AG04450 (cell line): ENCODE measurements at regions not wholly inside any gene's neighbourhood (a gene's known extent, or its start where the extent isn't known, plus 50 kb on each side); places are given as distances from the start of the nearest gene placed in this dataset.

Experiments
- CTCF ChIA-PET: fragments of 300-600, 350-600 bp; formaldehyde crosslinking; extraction: SDS; loops from one replicate; lab custom pipeline; 2022; ENCODE audit warnings: antibody characterized with exemption, inconsistent platforms; lab: Charles Lee
- POLR2A ChIA-PET: fragments of 350-600 bp; formaldehyde crosslinking; extraction: SDS; loops from one replicate; lab custom pipeline; 2021; ENCODE audit warnings: antibody characterized with exemption, inconsistent platforms; lab: Yijun Ruan, JAX
- DNase-seq: peaks from one replicate; pipeline ENCODE4 v3.0.0-alpha.2; 2011; ENCODE audit warnings: low read depth, low spot score
- H3K27ac ChIP-seq: one replicate; pipeline ENCODE4 v1.5.1; 2012; ENCODE audit warnings: low read depth, low read length, control low read depth
- H3K27me3 ChIP-seq: one replicate; pipeline ENCODE4 v1.6.0; 2012; ENCODE audit warnings: low read length; ENCODE audit not compliant: control insufficient read depth, insufficient read depth
- H3K4me3 ChIP-seq: 2 replicates; pipeline ENCODE4 v1.5.1; 2011; ENCODE audit warnings: mild to moderate bottlenecking, low read depth, low read length, control low read depth
- H3K9me3 ChIP-seq: 2 replicates; pipeline ENCODE4 v1.5.1; 2012; ENCODE audit warnings: low read length; ENCODE audit not compliant: control insufficient read depth, insufficient read depth
- TF ChIP-seq, protein P1 (sequence below): IDR thresholded peaks from 2 replicates; pipeline ENCODE4 v1.5.1; 2011; ENCODE audit warnings: low read depth, low read length, control low read depth, inconsistent platforms

DNA sequence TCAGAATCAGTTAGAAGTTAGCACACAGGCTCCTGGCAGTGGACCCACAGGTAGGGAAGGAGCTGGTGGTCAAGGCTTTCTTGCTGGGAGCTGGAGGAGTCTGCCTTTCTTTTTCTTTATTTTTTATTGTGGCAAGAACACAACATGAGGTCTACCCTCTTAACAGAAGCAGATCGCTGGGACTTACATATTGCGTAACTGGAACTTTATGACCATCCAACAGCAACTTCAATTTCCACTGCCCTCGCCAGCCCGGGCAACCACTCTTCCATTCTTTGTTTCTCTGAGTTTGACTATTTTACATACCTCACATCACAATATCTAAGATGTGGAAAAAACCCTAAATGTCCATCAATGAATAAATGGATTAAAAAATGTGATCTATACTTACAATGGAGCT is 147.8 kb upstream of the AJAP1 start:
- H3K27me3 ChIP-seq = no peaks in the 10 kb centered on the region
- no peak for DNase-seq
- ChIA-PET CTCF (no interaction called here), POLR2A (no interaction called here)
- TF ChIP-seq, protein P1, sequence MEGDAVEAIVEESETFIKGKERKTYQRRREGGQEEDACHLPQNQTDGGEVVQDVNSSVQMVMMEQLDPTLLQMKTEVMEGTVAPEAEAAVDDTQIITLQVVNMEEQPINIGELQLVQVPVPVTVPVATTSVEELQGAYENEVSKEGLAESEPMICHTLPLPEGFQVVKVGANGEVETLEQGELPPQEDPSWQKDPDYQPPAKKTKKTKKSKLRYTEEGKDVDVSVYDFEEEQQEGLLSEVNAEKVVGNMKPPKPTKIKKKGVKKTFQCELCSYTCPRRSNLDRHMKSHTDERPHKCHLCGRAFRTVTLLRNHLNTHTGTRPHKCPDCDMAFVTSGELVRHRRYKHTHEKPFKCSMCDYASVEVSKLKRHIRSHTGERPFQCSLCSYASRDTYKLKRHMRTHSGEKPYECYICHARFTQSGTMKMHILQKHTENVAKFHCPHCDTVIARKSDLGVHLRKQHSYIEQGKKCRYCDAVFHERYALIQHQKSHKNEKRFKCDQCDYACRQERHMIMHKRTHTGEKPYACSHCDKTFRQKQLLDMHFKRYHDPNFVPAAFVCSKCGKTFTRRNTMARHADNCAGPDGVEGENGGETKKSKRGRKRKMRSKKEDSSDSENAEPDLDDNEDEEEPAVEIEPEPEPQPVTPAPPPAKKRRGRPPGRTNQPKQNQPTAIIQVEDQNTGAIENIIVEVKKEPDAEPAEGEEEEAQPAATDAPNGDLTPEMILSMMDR = no peak
- H3K27ac ChIP-seq = no peak overlapping the region
- H3K9me3 ChIP-seq = peaks cover 80% of the 10 kb centered on the region
- H3K4me3 ChIP-seq = no peak overlapping the region

- CTCF ChIA-PET = no interaction called here
Measured at GRCh38 chr1:4509206-4509605, 145.2 kb upstream of the AJAP1 start.

GRCh38 chr1:4510276-4510691 is 144.1 kb upstream of the AJAP1 start:
- Histone ChIP-seq H3K27me3 (no peaks in the 10 kb centered on the region), H3K27ac (no peak overlapping the region), H3K9me3 (peaks cover 84% of the 10 kb centered on the region), H3K4me3 (no peak overlapping the region)
- ChIA-PET CTCF (no interaction called here), POLR2A (no interaction called here)
- no peak for DNase-seq
- TF ChIP-seq, protein P1 = no peak

More at GRCh38 chr1:4509206-4509605, 145.2 kb upstream of the AJAP1 start:
- H3K9me3 ChIP-seq = peaks cover 82% of the 10 kb centered on the region
- no peak for DNase-seq
- H3K27me3 ChIP-seq = no peaks in the 10 kb centered on the region
- TF ChIP-seq, protein P1 = no peak
- H3K4me3 ChIP-seq = no peak overlapping the region
- POLR2A ChIA-PET = no interaction called here
- H3K27ac ChIP-seq = no peak overlapping the region

GRCh38 chr1:4511374-4511773 is 143.0 kb upstream of the AJAP1 start:
- H3K9me3 ChIP-seq = peaks cover 84% of the 10 kb centered on the region
- DNase-seq = no peak
- no peaks in the 10 kb centered on the region for H3K27me3 ChIP-seq
- CTCF ChIA-PET = no interaction called here
- TF ChIP-seq, protein P1 = no peak
- no peak overlapping the region for H3K4me3 ChIP-seq
- no peak overlapping the region for H3K27ac ChIP-seq
- POLR2A ChIA-PET = no interaction called here

- POLR2A ChIA-PET = no interaction called here
- no peak overlapping the region for H3K4me3 ChIP-seq
- DNase-seq = no peak
- H3K27ac ChIP-seq = no peak overlapping the region
- H3K27me3 ChIP-seq = no peaks in the 10 kb centered on the region
- H3K9me3 ChIP-seq = peaks cover 89% of the 10 kb centered on the region
- CTCF ChIA-PET = no interaction called here
- TF ChIP-seq, protein P1 = no peak
Measured at GRCh38 chr1:4512636-4513035, 141.8 kb upstream of the AJAP1 start.
